H1 (cell line): ENCODE measurements at regions not wholly inside any gene's neighbourhood (a gene's known extent, or its start where the extent isn't known, plus 50 kb on each side); places are given as distances from the start of the nearest gene placed in this dataset.

Experiments used
- CTCF ChIA-PET: fragments of 300-600 bp; sonication (Branson Sonifier 250); formaldehyde crosslinking; loops from one replicate; lab custom pipeline; 2021; ENCODE audit not compliant: partially characterized antibody; lab: Charles Lee
- POLR2A ChIA-PET: fragments of 300-600 bp; sonication (Branson Sonifier 250); formaldehyde crosslinking; loops from one replicate; lab custom pipeline; 2021; ENCODE audit warnings: inconsistent platforms; ENCODE audit not compliant: partially characterized antibody; lab: Charles Lee
- DNase-seq, 2 experiments: peaks; one replicate each; pipeline versions ENCODE4 v3.0.0 to v3.0.0-alpha.2; 2010 to 2022; ENCODE audit warnings: low spot score in 2 of 2, low read depth in 1 of 2, mixed read lengths in 1 of 2
- FAIRE-seq: peaks from 2 replicates; lab custom pipeline; 2011; peaks lifted over from hg19 to GRCh38; lab: Jason Lieb, UNC
- H2AFZ ChIP-seq: 2 replicates; pipeline ENCODE4 v1.8.1; 2012; ENCODE audit warnings: low read length, inconsistent platforms
- H2AK5ac ChIP-seq: 2 replicates; pipeline ENCODE4 v1.6.1; 2013; ENCODE audit warnings: low read depth, low read length
- H2BK120ac ChIP-seq: replicated peaks from 2 replicates; pipeline ENCODE3; 2013; ENCODE audit warnings: low read depth, low read length, inconsistent platforms
- H2BK12ac ChIP-seq: 2 replicates; pipeline ENCODE4 v1.6.1; 2013; ENCODE audit warnings: low read depth, low read length
- H2BK15ac ChIP-seq: 2 replicates; pipeline ENCODE4 v1.6.1; 2013; ENCODE audit warnings: low read length
- H2BK20ac ChIP-seq: 2 replicates; pipeline ENCODE4 v1.6.1; 2013; ENCODE audit warnings: low read length
- H2BK5ac ChIP-seq: 2 replicates; pipeline ENCODE4 v1.6.1; 2013; ENCODE audit warnings: low read depth, low read length
- H3K14ac ChIP-seq: 2 replicates; pipeline ENCODE4 v1.6.1; 2013; ENCODE audit warnings: inconsistent platforms; ENCODE audit not compliant: insufficient read length
- H3K18ac ChIP-seq: 2 replicates; pipeline ENCODE4 v1.6.1; 2013; ENCODE audit warnings: low read length; ENCODE audit errors: extremely low read depth
- H3K23ac ChIP-seq: 2 replicates; pipeline ENCODE4 v1.6.1; 2013; ENCODE audit warnings: inconsistent platforms; ENCODE audit not compliant: insufficient read length
- H3K23me2 ChIP-seq: 2 replicates; pipeline ENCODE4 v1.6.1; 2013; ENCODE audit warnings: low read depth, low read length
- H3K27ac ChIP-seq: 2 replicates; pipeline ENCODE4 v1.6.1; 2011; ENCODE audit warnings: low read depth, low read length, inconsistent platforms
- H3K27me3 ChIP-seq, 4 experiments: replicated peaks in 1 of 4; 1 replicate in 1 of 4; 2 replicates in 3 of 4; pipeline versions ENCODE4 v1.6.1 to v1.8.1; 2011 to 2013; ENCODE audit warnings: low read length in 3 of 4, mild to moderate bottlenecking in 3 of 4, inconsistent platforms in 2 of 4, mixed read lengths in 2 of 4, moderate library complexity in 1 of 4; ENCODE audit not compliant: control insufficient read depth in 3 of 4, insufficient read depth in 3 of 4; ENCODE audit errors: extremely low read depth in 1 of 4
- H3K36me3 ChIP-seq, 4 experiments: 2 replicates each; pipeline versions ENCODE4 v1.6.1 to v1.8.1; 2011 to 2013; ENCODE audit warnings: mild to moderate bottlenecking in 4 of 4, low read length in 3 of 4, moderate library complexity in 2 of 4, control low read depth in 1 of 4, inconsistent platforms in 1 of 4; ENCODE audit not compliant: insufficient read depth in 4 of 4, control insufficient read depth in 2 of 4
- H3K4ac ChIP-seq: replicated peaks from 2 replicates; pipeline ENCODE3; 2013; ENCODE audit warnings: low read length, low read depth, mixed read lengths, inconsistent platforms; ENCODE audit not compliant: insufficient read length
- H3K4me1 ChIP-seq, 4 experiments: replicated peaks in 1 of 4; 1 replicate in 1 of 4; 2 replicates in 3 of 4; pipeline versions ENCODE4 v1.6.1 to v1.8.1; 2011 to 2013; ENCODE audit warnings: low read length in 3 of 4, inconsistent platforms in 2 of 4, mixed read lengths in 1 of 4; ENCODE audit not compliant: insufficient read depth in 4 of 4, control insufficient read depth in 3 of 4
- H3K4me2 ChIP-seq, 2 experiments: 2 replicates each; pipeline versions ENCODE4 v1.6.1 to v1.8.1; 2011 to 2013; ENCODE audit warnings: low read depth in 2 of 2, low read length in 2 of 2, control low read depth in 1 of 2, inconsistent platforms in 1 of 2, mild to moderate bottlenecking in 1 of 2; ENCODE audit not compliant: insufficient read depth in 1 of 2
- H3K4me3 ChIP-seq, 4 experiments: fragments of 200-600, 300-600 bp in 1 of 4; sonication (generic), shearing (Covaris generic), sonication (Bioruptor Twin) in 1 of 4; 2 replicates each; pipeline versions ENCODE4 v1.5.1 to v1.8.1; 2011 to 2016; ENCODE audit warnings: low read length in 4 of 4, low read depth in 3 of 4, control low read depth in 2 of 4, inconsistent platforms in 2 of 4, mild to moderate bottlenecking in 2 of 4, mixed read lengths in 1 of 4, moderate library complexity in 1 of 4; ENCODE audit not compliant: insufficient read depth in 2 of 4; ENCODE audit errors: extremely low read depth in 1 of 4
- H3K56ac ChIP-seq: replicated peaks from 2 replicates; pipeline ENCODE3; 2013; ENCODE audit warnings: low read depth, mild to moderate bottlenecking, mixed read lengths, low read length, inconsistent platforms; ENCODE audit not compliant: insufficient read length
- H3K79me1 ChIP-seq: 2 replicates; pipeline ENCODE4 v1.6.1; 2013; ENCODE audit warnings: low read depth, low read length, control low read depth
- H3K79me2 ChIP-seq, 2 experiments: 2 replicates each; pipeline versions ENCODE4 v1.6.1 to v1.8.1; 2012 to 2013; ENCODE audit warnings: low read length in 2 of 2, mild to moderate bottlenecking in 2 of 2, inconsistent platforms in 1 of 2; ENCODE audit not compliant: insufficient read depth in 2 of 2, control insufficient read depth in 1 of 2
- H3K9ac ChIP-seq, 4 experiments: replicated peaks in 1 of 4; 1 replicate in 1 of 4; 2 replicates in 3 of 4; pipeline versions ENCODE4 v1.6.1 to v1.8.1; 2011 to 2013; ENCODE audit warnings: low read depth in 3 of 4, low read length in 3 of 4, control low read depth in 2 of 4, mild to moderate bottlenecking in 2 of 4, moderate library complexity in 2 of 4, inconsistent platforms in 1 of 4; ENCODE audit errors: extremely low read depth in 1 of 4
- H3K9me3 ChIP-seq, 2 experiments: 2 replicates each; pipeline versions ENCODE4 v1.6.1 to v1.8.1; 2012 to 2013; ENCODE audit warnings: mild to moderate bottlenecking in 2 of 2, moderate library complexity in 2 of 2, control low read depth in 1 of 2, inconsistent platforms in 1 of 2, low read depth in 1 of 2, low read length in 1 of 2, mixed read lengths in 1 of 2; ENCODE audit not compliant: insufficient read depth in 2 of 2
- H4K20me1 ChIP-seq, 2 experiments: replicated peaks in 1 of 2; 2 replicates each; pipeline versions ENCODE3 to v1.8.1; 2011 to 2013; ENCODE audit warnings: inconsistent platforms in 2 of 2, low read length in 2 of 2, mild to moderate bottlenecking in 1 of 2; ENCODE audit not compliant: insufficient read depth in 2 of 2, control insufficient read depth in 1 of 2
- H4K5ac ChIP-seq: 2 replicates; pipeline ENCODE4 v1.6.1; 2013; ENCODE audit warnings: low read length, low read depth, mixed read lengths, inconsistent platforms; ENCODE audit not compliant: insufficient read length
- H4K8ac ChIP-seq: 2 replicates; pipeline ENCODE4 v1.8.0; 2013; ENCODE audit warnings: mild to moderate bottlenecking, moderate library complexity, low read length, inconsistent platforms; ENCODE audit not compliant: insufficient read depth; ENCODE audit errors: extremely low read depth
- H4K91ac ChIP-seq: replicated peaks from 2 replicates; pipeline ENCODE3; 2013; ENCODE audit warnings: low read length, mixed read lengths, inconsistent platforms; ENCODE audit not compliant: insufficient read length
- CBX5 ChIP-seq: fragments of 300-800, 300-1000 bp; sonication (generic); IDR thresholded peaks from 2 replicates; pipeline ENCODE4 v1.7.1; 2016; ENCODE audit warnings: antibody characterized with exemption, low read length, low read depth
- CEBPB ChIP-seq: IDR thresholded peaks from 2 replicates; pipeline ENCODE4 v1.6.1; 2012; ENCODE audit warnings: low read depth, low read length
- EP300 ChIP-seq, 2 experiments: IDR thresholded peaks; 1 replicate in 1 of 2; 2 replicates in 1 of 2; pipeline ENCODE4 v1.6.1; 2011 to 2012; ENCODE audit warnings: low read depth in 2 of 2, low read length in 2 of 2, mild to moderate bottlenecking in 2 of 2, borderline replicate concordance in 1 of 2, inconsistent platforms in 1 of 2, moderate library complexity in 1 of 2
- GABPA ChIP-seq: IDR thresholded peaks from 2 replicates; pipeline ENCODE4 v1.6.1; 2011; ENCODE audit warnings: mild to moderate bottlenecking, low read length, moderate library complexity, borderline replicate concordance; ENCODE audit not compliant: insufficient read depth
- HDAC6 ChIP-seq: IDR thresholded peaks from one replicate; pipeline ENCODE4 v1.7.1; 2012; ENCODE audit warnings: low read depth, mild to moderate bottlenecking, inconsistent platforms, low read length, moderate library complexity
- KDM5A ChIP-seq: fragments of 200-600 bp; IDR thresholded peaks from 2 replicates; pipeline ENCODE4 v1.7.1; 2012; ENCODE audit warnings: mild to moderate bottlenecking, low read length, inconsistent platforms, mixed read lengths
- POLR2AphosphoS5 ChIP-seq: IDR thresholded peaks from 2 replicates; pipeline ENCODE4 v1.6.1; 2011; ENCODE audit warnings: low read depth, low read length
- RFX5 ChIP-seq: IDR thresholded peaks from 2 replicates; pipeline ENCODE4 v1.6.1; 2011; ENCODE audit warnings: low read depth, low read length, improper control_type of control experiment, borderline replicate concordance
- SIX5 ChIP-seq: IDR thresholded peaks from 2 replicates; pipeline ENCODE4 v1.6.1; 2011; ENCODE audit warnings: mild to moderate bottlenecking, low read depth, low read length
- TEAD4 ChIP-seq: IDR thresholded peaks from 2 replicates; pipeline ENCODE4 v1.6.1; 2012; ENCODE audit warnings: low read depth, low read length, inconsistent platforms, mixed read lengths
- WGBS, 2 experiments: shearing (Covaris generic) in 1 of 2; methylation state at CpG; one replicate each; pipeline versions ENCODE4 v1.1.6 to v1.1.7; 2013 to 2015; ENCODE audit warnings: low lambda C conversion rate in 2 of 2, mixed read lengths in 2 of 2, inconsistent platforms in 1 of 2, low coverage in 1 of 2, missing lambda C conversion rate in 1 of 2; ENCODE audit not compliant: insufficient replicate concordance in 2 of 2, insufficient coverage in 1 of 2, insufficient read length in 1 of 2; ENCODE audit errors: extremely low coverage in 1 of 2, missing lambda C conversion rate in 1 of 2; 5-methylcytosine and 5-hydroxymethylcytosine counted together
- TF ChIP-seq, protein P1 (sequence below): IDR thresholded peaks from 2 replicates; pipeline ENCODE4 v1.6.1; 2011; ENCODE audit warnings: low read depth, mild to moderate bottlenecking, low read length; ENCODE audit not compliant: insufficient read depth
- TF ChIP-seq, protein P2 (sequence below), 3 experiments: IDR thresholded peaks; 1 replicate in 2 of 3; 2 replicates in 1 of 3; pipeline versions ENCODE4 v1.5.1 to v1.6.1; 2011; ENCODE audit warnings: low read length in 3 of 3, mild to moderate bottlenecking in 3 of 3, inconsistent platforms in 2 of 3, low read depth in 1 of 3, moderate library complexity in 1 of 3; ENCODE audit not compliant: insufficient read depth in 1 of 3; ENCODE audit errors: control extremely low read depth in 1 of 3

DNA sequence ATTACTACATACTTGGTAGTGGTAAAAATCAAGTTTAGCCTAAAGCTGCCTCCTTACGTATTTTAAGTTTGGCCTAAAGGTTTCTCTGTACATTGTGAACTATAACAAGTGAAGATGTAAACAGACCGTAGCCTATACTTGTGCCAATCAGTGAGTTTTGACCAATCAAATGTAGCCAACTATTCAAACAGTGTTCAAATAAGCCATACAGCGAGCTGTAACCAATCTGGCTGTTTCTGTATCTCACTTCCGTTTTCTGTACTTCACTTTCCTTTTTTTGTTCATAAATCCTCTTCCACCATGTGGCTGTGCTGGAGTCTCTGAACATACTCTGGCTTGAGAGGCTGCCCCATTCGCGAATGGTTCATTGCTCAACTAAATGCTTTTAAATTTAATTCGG lies 2504.6 kb downstream of the PCDH9 start:
- Histone ChIP-seq H3K79me1 (no peaks in the 10 kb centered on the region), H3K79me2 (no peaks in the 10 kb centered on the region), H3K4ac (no peak overlapping the region), H3K18ac (no peak overlapping the region), H3K27ac (no peak overlapping the region), H3K4me3 (no peak overlapping the region), H3K4me1 (peaks cover 0 to 5% (median 4%) of the 10 kb centered on the region in 4 experiments; a peak in 4 of 7 replicates), H2AK5ac (no peak overlapping the region), H3K14ac (no peak overlapping the region), H3K23me2 (no peaks in the 10 kb centered on the region), H2BK15ac (no peak overlapping the region), H2AFZ (peak overlapping the region; percentile 85), H3K9me3 (no peaks in the 10 kb centered on the region), H3K27me3 (no peaks in the 10 kb centered on the region), H2BK20ac (no peak overlapping the region), H4K8ac (no peak overlapping the region), H4K5ac (no peak overlapping the region), H2BK120ac (no peak overlapping the region), H2BK12ac (no peak overlapping the region), H3K23ac (no peak overlapping the region), H3K36me3 (no peaks in the 10 kb centered on the region), H3K9ac (no peak overlapping the region), H3K4me2 (no peak overlapping the region), H2BK5ac (no peak overlapping the region), H3K56ac (no peak overlapping the region), H4K20me1 (no peaks in the 10 kb centered on the region), H4K91ac (no peak overlapping the region)
- POLR2A ChIA-PET, result no interaction called here
- no peak for DNase-seq
- WGBS, 2 experiments, result 90% methylated on average over 7 of the region's 7 CpGs; no CpG with 5 or more reads in 1 of the 2 experiments
- CTCF ChIA-PET, result no interaction called here
- no peak for FAIRE-seq
- TF ChIP-seq KDM5A, result no peak
- TF ChIP-seq HDAC6, result no peak
- TF ChIP-seq EP300 (IDR thresholded peaks at IDR 0.05; ENCODE audit: borderline replicate concordance in 1 of 2, low read depth in 2 of 2, low read length in 2 of 2), result no peak
- TF ChIP-seq, protein P1, sequence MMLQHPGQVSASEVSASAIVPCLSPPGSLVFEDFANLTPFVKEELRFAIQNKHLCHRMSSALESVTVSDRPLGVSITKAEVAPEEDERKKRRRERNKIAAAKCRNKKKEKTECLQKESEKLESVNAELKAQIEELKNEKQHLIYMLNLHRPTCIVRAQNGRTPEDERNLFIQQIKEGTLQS, result no peak
- TF ChIP-seq GABPA, result no peak
- TF ChIP-seq CBX5, result no peak
- no peak for TF ChIP-seq POLR2AphosphoS5
- no peak for TF ChIP-seq RFX5
- TF ChIP-seq, protein P2, sequence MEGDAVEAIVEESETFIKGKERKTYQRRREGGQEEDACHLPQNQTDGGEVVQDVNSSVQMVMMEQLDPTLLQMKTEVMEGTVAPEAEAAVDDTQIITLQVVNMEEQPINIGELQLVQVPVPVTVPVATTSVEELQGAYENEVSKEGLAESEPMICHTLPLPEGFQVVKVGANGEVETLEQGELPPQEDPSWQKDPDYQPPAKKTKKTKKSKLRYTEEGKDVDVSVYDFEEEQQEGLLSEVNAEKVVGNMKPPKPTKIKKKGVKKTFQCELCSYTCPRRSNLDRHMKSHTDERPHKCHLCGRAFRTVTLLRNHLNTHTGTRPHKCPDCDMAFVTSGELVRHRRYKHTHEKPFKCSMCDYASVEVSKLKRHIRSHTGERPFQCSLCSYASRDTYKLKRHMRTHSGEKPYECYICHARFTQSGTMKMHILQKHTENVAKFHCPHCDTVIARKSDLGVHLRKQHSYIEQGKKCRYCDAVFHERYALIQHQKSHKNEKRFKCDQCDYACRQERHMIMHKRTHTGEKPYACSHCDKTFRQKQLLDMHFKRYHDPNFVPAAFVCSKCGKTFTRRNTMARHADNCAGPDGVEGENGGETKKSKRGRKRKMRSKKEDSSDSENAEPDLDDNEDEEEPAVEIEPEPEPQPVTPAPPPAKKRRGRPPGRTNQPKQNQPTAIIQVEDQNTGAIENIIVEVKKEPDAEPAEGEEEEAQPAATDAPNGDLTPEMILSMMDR (IDR thresholded peaks at IDR 0.05; ENCODE audit: control extremely low read depth in 1 of 3, insufficient read depth in 1 of 3, low read depth in 1 of 3, low read length in 3 of 3), result no peak
- no peak for TF ChIP-seq TEAD4
- no peak for TF ChIP-seq CEBPB
- TF ChIP-seq SIX5, result no peak
